Cerebellar cortex (tissue), 1 donor: ENCODE measurements at regions not wholly inside any gene's neighbourhood (a gene's known extent, or its start where the extent isn't known, plus 50 kb on each side); places are given as distances from the start of the nearest gene placed in this dataset.

Source experiments
- DNase-seq: peaks from one replicate; pipeline ENCODE4 v3.0.0-alpha.2; 2015; ENCODE audit warnings: low spot score

DNA sequence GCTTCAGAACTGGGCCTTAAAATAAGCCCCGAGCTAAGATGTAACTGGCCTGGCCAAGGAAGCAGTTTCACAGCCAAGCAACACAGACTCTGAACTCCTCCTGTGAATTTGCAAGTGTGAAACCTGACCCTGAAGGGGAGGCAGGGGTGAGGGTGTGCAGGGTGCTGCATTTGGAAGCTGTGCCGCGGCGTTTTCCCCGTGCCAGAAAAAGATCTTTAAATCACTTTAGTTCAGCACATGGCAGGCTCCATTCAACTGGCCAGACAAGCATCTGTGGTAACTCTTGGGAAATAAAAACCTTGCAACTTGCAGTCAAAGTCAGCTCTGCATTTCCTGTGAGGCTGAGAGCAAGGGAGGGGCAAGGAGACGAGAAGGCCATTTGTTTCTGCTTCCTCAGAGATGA lies 209.3 kb upstream of the SOX11 start:
- no peak for DNase-seq

DNA sequence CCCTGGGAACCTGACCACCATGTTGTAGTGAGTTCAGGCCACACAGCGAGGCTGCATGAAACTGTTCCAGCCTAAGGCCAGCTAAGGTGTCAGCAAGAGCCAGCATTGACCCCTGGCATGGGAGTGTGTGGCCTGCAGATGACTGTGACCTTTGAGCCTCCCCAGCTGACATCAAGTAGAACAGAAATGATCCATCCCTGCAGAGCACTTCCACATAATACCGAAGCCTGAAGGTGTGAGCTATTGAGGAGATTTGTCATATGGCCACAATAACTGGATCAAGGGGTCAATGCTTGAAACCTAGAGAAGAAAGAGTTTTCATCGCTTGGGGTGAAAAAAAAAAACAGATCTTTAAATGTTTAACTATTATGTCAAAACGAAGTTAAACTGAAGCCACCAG lies 207.3 kb upstream of the SOX11 start:
- no peak for DNase-seq

- DNase-seq, result no peak
Measured at GRCh38 chr2:5491523-5491922, 200.7 kb upstream of the SOX11 start.

DNA sequence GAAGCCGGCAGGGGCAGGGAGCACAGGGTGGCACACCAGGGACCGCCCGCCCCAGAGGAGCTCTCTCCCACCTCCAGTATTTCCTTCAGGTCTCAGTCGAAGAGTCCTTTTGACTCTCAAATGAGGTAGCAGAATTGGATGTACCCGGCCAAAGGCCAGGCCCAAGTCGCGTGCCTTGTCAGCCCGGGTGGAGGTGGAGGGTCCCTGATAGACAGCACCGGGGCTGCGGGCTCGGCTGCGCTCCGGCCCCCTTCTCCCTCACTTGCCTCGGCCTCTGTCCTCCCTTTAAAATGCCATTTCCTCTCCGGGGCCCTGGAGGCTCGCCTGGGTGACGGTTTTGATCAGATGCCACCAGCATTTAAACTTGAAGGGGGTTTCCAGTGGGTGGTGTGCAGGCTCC lies 198.9 kb upstream of the SOX11 start:
- DNase-seq, result no peak

- DNase-seq, result no peak
Measured at GRCh38 chr2:5494212-5494611, 198.0 kb upstream of the SOX11 start.

DNA sequence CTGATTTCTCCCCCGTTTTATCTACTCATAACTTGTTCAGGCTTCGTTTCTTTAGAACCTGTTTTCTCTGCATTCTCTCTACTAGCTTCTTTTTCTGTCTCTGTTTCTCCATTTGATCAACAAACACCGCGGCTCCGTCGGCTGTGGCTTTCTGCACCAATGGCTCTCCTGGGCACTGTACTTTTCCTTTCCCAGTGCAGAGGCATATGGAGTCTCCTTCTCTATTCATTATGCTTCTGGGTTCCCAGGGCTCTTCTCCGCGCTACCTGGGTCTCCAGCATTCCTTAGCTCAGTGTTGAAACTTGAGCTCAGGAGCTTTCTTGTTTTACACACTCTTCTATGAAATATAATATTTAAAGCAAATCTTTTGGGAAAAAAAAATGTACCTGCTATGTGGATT lies 196.6 kb upstream of the SOX11 start:
- no peak for DNase-seq

- DNase-seq, result no peak
Measured at GRCh38 chr2:5497874-5498273, 194.3 kb upstream of the SOX11 start.

DNA sequence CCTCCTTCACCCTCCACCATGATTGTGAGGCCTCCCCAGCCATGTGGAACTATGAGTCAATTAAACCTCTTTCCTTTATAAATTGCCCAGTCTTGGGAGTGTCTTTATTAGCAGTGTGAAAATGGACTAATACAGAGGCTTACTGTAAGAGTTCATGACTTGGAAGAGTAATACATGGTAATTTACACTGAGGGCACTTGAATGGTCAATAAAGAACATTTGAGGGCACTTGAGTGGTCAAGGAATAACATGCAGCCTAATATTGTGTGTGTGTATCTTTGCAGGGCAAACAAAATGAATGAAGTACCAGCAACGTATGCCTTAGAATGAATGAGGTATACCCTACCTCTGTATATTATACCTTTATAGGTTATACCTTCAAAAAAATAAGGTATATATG lies 190.4 kb upstream of the SOX11 start:
- DNase-seq, result no peak

GRCh38 chr2:5502385-5502784 lies 189.8 kb upstream of the SOX11 start:
- DNase-seq, result no peak

DNA sequence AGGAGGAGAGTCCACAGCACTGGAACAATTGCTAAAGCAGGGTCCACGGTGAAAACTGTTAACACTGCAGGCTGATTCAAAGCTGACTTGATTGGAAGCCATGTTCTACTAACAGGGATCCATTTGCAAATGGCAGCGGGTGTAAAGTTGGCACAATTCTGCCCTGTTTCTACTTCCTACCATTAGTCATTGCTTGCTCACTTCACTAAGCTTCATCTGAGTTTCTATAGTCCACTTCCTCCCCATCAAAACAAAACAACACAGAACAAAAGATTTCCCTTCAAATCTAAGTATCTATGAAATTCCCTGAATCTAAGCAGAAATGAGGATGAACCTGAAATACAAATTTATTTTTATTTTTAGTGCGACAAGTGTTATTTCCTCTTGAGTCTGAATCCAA lies 187.4 kb upstream of the SOX11 start:
- DNase-seq, result no peak

GRCh38 chr2:5507367-5507766 lies 184.8 kb upstream of the SOX11 start:
- DNase-seq, result no peak

GRCh38 chr2:5509362-5509761 lies 182.8 kb upstream of the SOX11 start:
- no peak for DNase-seq

DNA sequence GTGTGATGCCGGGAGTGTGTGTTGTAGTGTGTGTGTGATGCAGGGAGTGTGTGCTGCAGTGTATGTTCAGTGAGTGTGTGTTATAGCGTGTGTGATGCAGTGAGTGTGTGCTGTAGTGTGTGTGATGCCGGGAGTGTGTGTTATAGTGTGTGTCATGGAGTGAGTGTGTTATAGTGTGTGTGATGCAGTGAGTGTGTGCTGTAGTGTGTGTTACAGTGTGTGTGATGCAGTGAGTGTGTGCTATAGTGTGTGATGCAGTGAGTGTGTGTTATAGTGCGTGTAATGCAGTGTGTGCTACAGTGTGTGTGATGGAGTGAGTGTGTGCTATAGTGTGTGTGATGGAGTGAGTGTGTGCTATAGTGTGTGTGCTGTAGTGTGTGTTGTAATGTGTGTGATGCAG lies 182.1 kb upstream of the SOX11 start:
- DNase-seq, result no peak

GRCh38 chr2:5515693-5516092 lies 176.5 kb upstream of the SOX11 start:
- no peak for DNase-seq

DNA sequence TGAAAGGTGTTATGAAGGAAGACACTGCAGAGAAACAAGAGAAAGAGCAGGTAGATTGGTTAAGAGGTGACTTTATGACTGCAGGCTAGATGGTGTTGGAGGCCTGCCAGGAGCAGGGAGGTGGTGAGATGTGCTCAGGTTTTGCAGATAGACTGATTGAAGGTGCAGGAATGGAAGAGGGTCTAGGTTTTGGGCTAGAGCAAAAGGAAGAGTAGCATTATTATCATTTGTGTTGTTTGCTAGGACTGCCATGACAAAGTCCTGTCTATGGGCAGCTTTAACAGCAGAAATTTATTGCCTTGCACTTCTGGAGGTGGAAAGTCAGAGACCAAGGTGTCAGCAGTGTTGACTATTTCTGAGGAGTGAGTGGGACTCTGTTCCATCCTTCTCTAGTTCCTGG lies 172.9 kb upstream of the SOX11 start:
- no peak for DNase-seq

DNA sequence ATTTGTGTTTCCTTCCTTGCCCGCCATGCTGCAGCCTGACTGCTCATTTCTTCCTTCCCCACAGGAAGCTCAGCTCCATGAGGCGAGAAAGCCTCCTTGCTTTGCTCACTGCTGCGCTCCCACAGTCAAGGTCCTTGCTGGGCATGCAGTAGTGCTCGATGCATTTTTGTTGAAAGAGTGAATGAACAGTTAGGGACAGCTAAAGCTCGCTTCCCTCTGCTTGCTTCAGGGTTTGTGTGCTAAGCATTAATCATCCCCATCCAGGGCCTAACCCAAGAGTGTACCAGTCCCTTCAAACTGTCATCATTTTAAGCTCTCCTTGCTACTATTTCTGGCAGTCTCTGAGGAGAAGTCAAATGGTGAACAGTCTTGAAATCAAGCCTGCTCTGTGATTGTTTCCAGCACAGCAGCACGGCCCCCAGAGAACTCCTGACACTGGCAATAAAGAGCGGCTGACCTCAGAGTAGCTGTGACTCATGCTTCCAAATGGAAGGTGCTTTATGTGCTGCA lies 171.7 kb upstream of the SOX11 start:
- DNase-seq, result no peak

DNA sequence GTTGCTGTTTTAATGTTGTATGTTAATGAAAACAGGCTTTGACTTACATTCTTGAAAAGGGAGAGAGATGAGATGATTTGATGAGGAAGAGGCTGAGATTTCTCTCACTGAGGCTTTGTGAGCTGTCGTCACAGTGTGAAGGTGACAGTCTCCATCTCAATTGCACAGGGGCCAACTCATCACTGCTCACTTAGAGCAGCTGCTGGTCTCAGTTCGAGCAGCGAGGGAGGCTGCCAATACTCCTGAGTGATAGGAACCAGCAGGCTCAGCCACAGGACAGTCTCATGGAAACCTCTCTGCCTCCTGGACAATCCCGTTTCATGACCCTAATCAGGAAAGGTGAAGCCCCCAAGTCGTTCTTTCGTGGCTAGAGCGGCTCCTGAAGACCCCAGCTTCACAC lies 170.7 kb upstream of the SOX11 start:
- DNase-seq, result no peak

- DNase-seq, result no peak
Measured at GRCh38 chr2:5524551-5524950, 167.6 kb upstream of the SOX11 start.

DNA sequence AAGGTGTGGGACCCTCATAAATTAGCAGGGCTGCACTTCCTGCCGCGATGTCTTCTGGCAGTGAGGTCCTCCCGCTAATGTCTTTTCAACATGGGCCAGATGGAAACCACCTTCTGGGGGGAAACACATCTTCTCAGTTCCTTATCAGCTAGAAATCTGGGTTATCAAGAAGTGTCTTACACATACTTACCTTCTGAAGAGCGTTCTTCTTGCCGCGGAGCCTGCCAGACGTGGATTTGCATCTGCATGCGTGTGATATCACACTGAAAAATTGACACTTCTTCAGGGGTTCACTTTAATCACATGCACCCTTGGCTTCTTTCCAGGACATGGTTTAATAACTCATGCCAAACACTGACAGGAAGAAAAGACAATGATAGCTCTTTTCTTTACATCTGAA lies 163.5 kb upstream of the SOX11 start:
- no peak for DNase-seq

DNA sequence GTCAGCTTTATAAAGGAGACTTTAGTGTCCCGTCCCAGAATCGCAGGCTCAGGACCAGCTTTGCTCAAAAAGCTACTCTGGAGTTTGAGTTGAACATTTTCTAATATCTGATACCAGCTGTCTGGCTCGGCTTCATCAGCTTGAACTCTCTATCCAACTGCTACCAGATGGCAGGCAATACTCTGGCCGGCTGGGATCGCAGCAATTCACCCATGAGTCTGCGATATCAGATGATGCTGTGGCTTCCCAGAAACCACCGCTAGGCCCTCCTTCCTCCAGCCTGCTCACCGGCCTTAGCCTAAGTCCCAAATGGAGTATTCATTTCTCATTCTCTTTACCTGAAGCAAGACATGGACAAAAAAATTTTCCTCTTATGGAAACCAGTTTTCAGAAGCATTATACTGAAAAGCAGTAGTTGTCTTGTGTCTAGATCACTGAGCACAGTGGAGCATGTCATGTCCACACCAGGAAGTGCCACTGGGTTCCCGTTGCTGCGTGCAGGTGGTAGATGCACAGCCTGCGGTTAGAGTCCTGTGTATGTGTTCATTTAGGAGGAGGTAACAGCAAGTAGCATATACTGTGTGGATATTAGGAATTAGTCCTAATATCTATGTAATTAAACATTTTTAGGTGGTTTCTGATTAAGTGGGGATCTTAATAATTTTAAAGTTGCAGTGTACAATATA lies 162.0 kb upstream of the SOX11 start:
- no peak for DNase-seq

GRCh38 chr2:5535301-5535700 lies 156.9 kb upstream of the SOX11 start:
- no peak for DNase-seq

GRCh38 chr2:5537180-5537688 lies 154.9 kb upstream of the SOX11 start:
- no peak for DNase-seq

GRCh38 chr2:5538313-5538712 lies 153.9 kb upstream of the SOX11 start:
- no peak for DNase-seq

GRCh38 chr2:5538772-5539171 lies 153.4 kb upstream of the SOX11 start:
- no peak for DNase-seq
